Neutrophil (primary cell): ENCODE measurements at regions not wholly inside any gene's neighbourhood (a gene's known extent, or its start where the extent isn't known, plus 50 kb on each side); places are given as distances from the start of the nearest gene placed in this dataset.
"Not testable (repeated sequence)": the region's sequence is repeated elsewhere in the genome, so short reads cannot be mapped to it uniquely, and the experiment has no call there.

Source experiments
- H3K27ac ChIP-seq: fragments of 200-600 bp; sonication (generic); 2 replicates; pipeline ENCODE4 v1.5.1; 2016; ENCODE audit warnings: mild to moderate bottlenecking, moderate library complexity
- H3K27me3 ChIP-seq: fragments of 200-600 bp; sonication (generic); 2 replicates; pipeline ENCODE4 v1.6.0; 2016; ENCODE audit warnings: mild to moderate bottlenecking
- H3K36me3 ChIP-seq: fragments of 200-600 bp; sonication (generic); 2 replicates; pipeline ENCODE4 v1.5.1; 2017
- H3K4me1 ChIP-seq, 2 experiments: fragments of 200-600 bp in 1 of 2; sonication (generic) in 1 of 2; 1 replicate in 1 of 2; 2 replicates in 1 of 2; pipeline versions ENCODE4 v1.5.1 to v1.6.1; 2013 to 2016; ENCODE audit warnings: low read depth in 1 of 2, low read length in 1 of 2, mild to moderate bottlenecking in 1 of 2, moderate library complexity in 1 of 2; ENCODE audit not compliant: control insufficient read depth in 1 of 2, insufficient read depth in 1 of 2
- H3K4me3 ChIP-seq, 2 experiments: fragments of 200-600 bp in 1 of 2; sonication (generic) in 1 of 2; 1 replicate in 1 of 2; 2 replicates in 1 of 2; pipeline ENCODE4 v1.5.1; 2013 to 2016; ENCODE audit warnings: low read depth in 1 of 2, low read length in 1 of 2, mild to moderate bottlenecking in 1 of 2, moderate library complexity in 1 of 2
- H3K9me3 ChIP-seq: fragments of 200-600 bp; sonication (generic); 2 replicates; pipeline ENCODE4 v1.5.1; 2016
- CTCF ChIP-seq: fragments of 200-600 bp; sonication (generic); IDR thresholded peaks from 2 replicates; pipeline ENCODE4 v1.5.1; 2016; ENCODE audit warnings: antibody characterized with exemption

- no peak overlapping the region for H3K27ac ChIP-seq
- no peaks in the 10 kb centered on the region for H3K9me3 ChIP-seq
- no peak overlapping the region for H3K4me3 ChIP-seq
- H3K4me1 ChIP-seq = no peaks in the 10 kb centered on the region
- H3K27me3 ChIP-seq = no peaks in the 10 kb centered on the region
- TF ChIP-seq CTCF = no peak
- no peaks in the 10 kb centered on the region for H3K36me3 ChIP-seq
Measured at GRCh38 chr1:95905818-95906395, 671.9 kb downstream of the RWDD3 start.

- not testable (repeated sequence) for H3K27me3 ChIP-seq, H3K27ac ChIP-seq
Measured at GRCh38 chr1:95911739-95912138, 677.7 kb downstream of the RWDD3 start.

GRCh38 chr1:95916616-95917015, 682.6 kb downstream of the RWDD3 start:
- Histone ChIP-seq H3K27ac (no peak overlapping the region), H3K36me3 (no peaks in the 10 kb centered on the region), H3K27me3 (no peaks in the 10 kb centered on the region), H3K9me3 (no peaks in the 10 kb centered on the region), H3K4me3 (no peak overlapping the region), H3K4me1 (no peaks in the 10 kb centered on the region)
- no peak for TF ChIP-seq CTCF

More at GRCh38 chr1:95911739-95912138, 677.7 kb downstream of the RWDD3 start:
- H3K4me3 ChIP-seq, H3K9me3 ChIP-seq, H3K4me1 ChIP-seq, H3K36me3 ChIP-seq: not testable (repeated sequence)

GRCh38 chr1:95924684-95925083, 690.7 kb downstream of the RWDD3 start:
- no peak overlapping the region for H3K27ac ChIP-seq
- H3K27me3 ChIP-seq = no peaks in the 10 kb centered on the region
- H3K36me3 ChIP-seq = no peaks in the 10 kb centered on the region
- no peak overlapping the region for H3K4me3 ChIP-seq
- H3K9me3 ChIP-seq = no peaks in the 10 kb centered on the region
- no peaks in the 10 kb centered on the region for H3K4me1 ChIP-seq
- no peak for TF ChIP-seq CTCF

GRCh38 chr1:95926331-95926730, 692.3 kb downstream of the RWDD3 start:
- H3K9me3 ChIP-seq = no peaks in the 10 kb centered on the region
- no peak overlapping the region for H3K27ac ChIP-seq
- H3K36me3 ChIP-seq = no peaks in the 10 kb centered on the region
- no peaks in the 10 kb centered on the region for H3K27me3 ChIP-seq
- no peak overlapping the region for H3K4me3 ChIP-seq
- no peaks in the 10 kb centered on the region for H3K4me1 ChIP-seq
- no peak for TF ChIP-seq CTCF

- Histone ChIP-seq H3K4me3 (no peak overlapping the region), H3K9me3 (no peaks in the 10 kb centered on the region), H3K4me1 (no peaks in the 10 kb centered on the region), H3K36me3 (no peaks in the 10 kb centered on the region), H3K27ac (no peak overlapping the region), H3K27me3 (no peaks in the 10 kb centered on the region)
- no peak for TF ChIP-seq CTCF
Measured at GRCh38 chr1:95927061-95927460, 693.1 kb downstream of the RWDD3 start.
